ENCODE measurements at regions not wholly inside any gene's neighbourhood (a gene's known extent, or its start where the extent isn't known, plus 50 kb on each side); places are given as distances from the start of the nearest gene placed in this dataset.

DNA sequence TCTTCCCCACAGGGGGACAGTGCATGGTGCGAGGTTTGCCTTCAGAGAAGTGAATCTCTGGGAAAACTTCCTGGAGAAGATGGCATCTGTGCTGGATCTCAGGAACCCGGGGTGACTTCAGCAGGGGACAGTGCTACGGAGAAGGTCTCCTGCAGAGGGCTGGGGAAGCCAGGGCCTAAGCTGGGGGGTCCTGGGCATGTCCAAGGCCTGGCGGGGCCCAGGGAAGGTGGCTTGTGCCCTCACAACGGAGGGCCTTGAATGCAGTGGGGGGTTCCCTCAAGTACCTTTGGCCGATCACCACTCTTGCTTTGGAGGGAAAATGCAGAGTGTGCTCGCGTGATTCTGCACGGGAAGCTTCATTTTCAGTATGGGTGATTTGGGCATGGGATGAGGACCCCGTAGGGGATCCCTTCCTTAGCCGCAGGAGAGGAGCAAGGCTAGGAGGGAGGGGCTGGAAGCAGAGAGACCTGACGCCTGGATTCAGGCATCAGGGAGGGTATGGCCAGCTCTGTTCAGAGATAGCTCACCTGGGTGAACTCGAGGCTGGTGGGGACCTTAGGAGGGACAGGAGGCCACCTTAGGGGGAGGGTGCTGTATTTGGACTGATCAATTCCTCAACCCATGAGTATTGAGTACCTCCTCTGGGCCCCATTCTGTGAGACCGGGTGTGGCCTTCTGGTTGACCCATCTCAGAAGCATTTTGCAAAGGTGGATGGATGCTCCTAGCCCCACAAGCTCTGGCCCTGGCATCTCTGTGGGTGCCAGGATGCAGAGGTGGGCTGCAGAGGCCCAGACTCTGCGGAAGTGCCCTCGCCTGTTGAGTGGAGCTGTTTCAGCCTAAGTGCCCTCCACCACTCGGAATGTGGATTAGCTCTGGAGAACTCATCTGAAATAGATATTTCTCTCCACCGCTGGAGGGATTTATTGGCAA, 529.4 kb downstream of the TBC1D22A start:
- POLR2A ChIA-PET, result no interaction called here

GRCh38 chr22:47290706-47291430, 528.4 kb downstream of the TBC1D22A start:
- ChIA-PET POLR2A (no interaction called here), CTCF (no interaction called here)
- Histone ChIP-seq H3K9me3 (ENCODE audit: control insufficient read depth, insufficient read depth, low read depth, low read length) (no peaks in the 10 kb centered on the region), H3K27ac (ENCODE audit: extremely low read depth, low read depth, low read length) (no peak overlapping the region), H3K4me3 (ENCODE audit: low read depth, low read length) (no peak overlapping the region), H3K36me3 (ENCODE audit: control insufficient read depth in 2 of 2, insufficient read depth in 1 of 2, low read length in 2 of 2) (no peaks in the 10 kb centered on the region), H3K4me1 (ENCODE audit: control insufficient read depth, insufficient read depth, low read length) (no peaks in the 10 kb centered on the region)
- TF ChIP-seq KLF10 (tag by site-specific recombination; IDR thresholded peaks at IDR 0.05), result no peak
- TF ChIP-seq ZNF404 (tag by site-specific recombination; IDR thresholded peaks at IDR 0.05), result no peak
- no peak for TF ChIP-seq ZNF426 (tag by site-specific recombination; IDR thresholded peaks at IDR 0.05)
- no peak for TF ChIP-seq ZNF777 (tag by site-specific recombination; IDR thresholded peaks at IDR 0.05; ENCODE audit: borderline replicate concordance)
- no peak for TF ChIP-seq KLF1 (tag by site-specific recombination; IDR thresholded peaks at IDR 0.05)
- TF ChIP-seq ELK4 (IDR thresholded peaks at IDR 0.05; ENCODE audit: borderline replicate concordance, low read depth, low read length), result no peak
- TF ChIP-seq ZNF701 (tag by site-specific recombination; IDR thresholded peaks at IDR 0.05), result no peak
- TF ChIP-seq ZFHX2 (tag by site-specific recombination; conservative IDR thresholded peaks at IDR 0.05), result no peak
- TF ChIP-seq ZNF558 (tag by site-specific recombination; IDR thresholded peaks at IDR 0.05), result no peak
- TF ChIP-seq ZNF624 (tag by site-specific recombination; IDR thresholded peaks at IDR 0.05), result no peak
- TF ChIP-seq ZNF19 (tag by site-specific recombination; IDR thresholded peaks at IDR 0.05; ENCODE audit: low read depth), result no peak
- TF ChIP-seq TCF7L2 (IDR thresholded peaks at IDR 0.05; ENCODE audit: borderline replicate concordance, low read depth, low read length), result no peak
- TF ChIP-seq ZNF843 (tag by site-specific recombination; IDR thresholded peaks at IDR 0.05), result no peak
- TF ChIP-seq GLIS2 (tag by site-specific recombination; IDR thresholded peaks at IDR 0.05), result no peak

More for the DNA sequence above, 529.4 kb downstream of the TBC1D22A start:
- no peaks in the 10 kb centered on the region for H3K9me3 ChIP-seq (ENCODE audit: control insufficient read depth, insufficient read depth, low read depth, low read length)
- no peaks in the 10 kb centered on the region for H3K36me3 ChIP-seq (ENCODE audit: control insufficient read depth in 2 of 2, insufficient read depth in 1 of 2, low read length in 2 of 2)
- CTCF ChIA-PET, result interaction anchor here (0.6 kb wide), 1 partner anchor 138 kb away, joined by 3 read pairs; no protein-coding TSS in a partner anchor
- H3K4me1 ChIP-seq (ENCODE audit: control insufficient read depth, insufficient read depth, low read length), result no peaks in the 10 kb centered on the region
- H3K27ac ChIP-seq (ENCODE audit: extremely low read depth, low read depth, low read length), result no peak overlapping the region
- H3K4me3 ChIP-seq (ENCODE audit: low read depth, low read length), result no peak overlapping the region
- no peak for TF ChIP-seq ZNF529 (tag by site-specific recombination; IDR thresholded peaks at IDR 0.05; ENCODE audit: insufficient replicate concordance)
- TF ChIP-seq GLI4 (tag by site-specific recombination; IDR thresholded peaks at IDR 0.05), result no peak
- TF ChIP-seq ZNF677 (tag by site-specific recombination; IDR thresholded peaks at IDR 0.05), result no peak
- no peak for TF ChIP-seq ZNF341 (tag by site-specific recombination; IDR thresholded peaks at IDR 0.05; ENCODE audit: low read depth)
- TF ChIP-seq ZNF837 (tag by site-specific recombination; IDR thresholded peaks at IDR 0.05), result no peak
- TF ChIP-seq BCL6B (tag by site-specific recombination; IDR thresholded peaks at IDR 0.05), result no peak
- TF ChIP-seq ZNF37A (tag by site-specific recombination; IDR thresholded peaks at IDR 0.05), result no peak
- no peak for TF ChIP-seq SCRT2 (tag by site-specific recombination; IDR thresholded peaks at IDR 0.05)
- no peak for TF ChIP-seq ZNF548 (tag by site-specific recombination; IDR thresholded peaks at IDR 0.05)
